HFF-Myc (cell line): ENCODE measurements at regions not wholly inside any gene's neighbourhood (a gene's known extent, or its start where the extent isn't known, plus 50 kb on each side); places are given as distances from the start of the nearest gene placed in this dataset.

ENCODE experiments used
- DNase-seq: peaks from one replicate; pipeline ENCODE4 v3.0.0-alpha.2; 2011; ENCODE audit warnings: low read depth; ENCODE audit errors: extremely low read depth
- H3K4me3 ChIP-seq: replicated peaks from 2 replicates; pipeline ENCODE4 v1.5.1; 2011; ENCODE audit warnings: low read depth, mild to moderate bottlenecking, control low read depth, low read length
- CTCF ChIP-seq: IDR thresholded peaks from 2 replicates; pipeline ENCODE4 v1.5.1; 2012; ENCODE audit warnings: mild to moderate bottlenecking, low read depth, low read length, control low read depth; ENCODE audit errors: missing control alignments

- no peak overlapping the region for H3K4me3 ChIP-seq
- no peak for DNase-seq
- no peak for TF ChIP-seq CTCF
Observed at GRCh38 chr11:19567996-19568395, 144.6 kb upstream of the NAV2 start.

- no peak for DNase-seq
- H3K4me3 ChIP-seq: no peak overlapping the region
- no peak for TF ChIP-seq CTCF
Observed at GRCh38 chr11:19566583-19567379, 145.9 kb upstream of the NAV2 start.

DNA sequence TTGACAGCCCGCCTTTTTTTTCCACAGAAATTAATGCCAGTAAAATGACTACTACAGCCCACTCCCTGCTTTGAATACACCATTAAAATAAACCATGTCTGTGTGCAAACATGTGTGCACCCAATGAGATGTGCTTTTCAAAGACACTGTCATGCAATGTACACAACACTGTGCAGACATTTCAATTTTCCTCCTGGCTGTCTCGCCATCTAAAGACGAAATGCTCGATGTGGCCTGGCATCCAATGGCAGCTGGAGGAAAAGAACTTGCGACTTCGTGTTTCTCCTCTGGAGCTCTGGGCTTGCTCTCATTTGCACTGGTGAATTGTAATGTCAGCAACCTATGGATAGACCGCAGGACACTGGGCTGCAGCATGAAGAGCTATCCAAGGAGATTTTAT is 147.0 kb upstream of the NAV2 start:
- no peak for TF ChIP-seq CTCF
- H3K4me3 ChIP-seq: no peak overlapping the region
- no peak for DNase-seq

- DNase-seq: no peak
- TF ChIP-seq CTCF: no peak
- H3K4me3 ChIP-seq: no peak overlapping the region
Observed at GRCh38 chr11:19562156-19562555, 150.5 kb upstream of the NAV2 start.

DNA sequence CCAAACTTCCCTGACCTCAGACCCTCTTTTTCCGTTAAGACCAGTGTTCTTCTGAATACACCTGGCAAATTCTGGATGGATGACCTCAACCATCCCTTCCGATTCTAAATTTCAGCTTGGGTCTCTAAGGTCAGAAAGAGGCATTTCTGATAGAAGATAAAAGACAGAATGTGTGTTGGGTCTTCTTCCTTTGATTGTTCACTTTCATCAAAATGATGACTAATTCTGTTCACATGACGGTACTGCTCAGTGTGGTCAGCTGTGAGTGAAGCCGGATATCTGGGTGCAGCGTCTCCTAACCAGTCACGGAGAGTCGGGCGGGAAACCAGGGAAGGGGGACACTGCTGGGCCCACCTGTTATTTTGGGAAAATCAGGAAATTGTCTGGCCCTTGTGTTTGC is 151.6 kb upstream of the NAV2 start:
- DNase-seq: no peak
- no peak overlapping the region for H3K4me3 ChIP-seq
- no peak for TF ChIP-seq CTCF

- no peak for TF ChIP-seq CTCF
- no peak for DNase-seq
- no peak overlapping the region for H3K4me3 ChIP-seq
Observed at GRCh38 chr11:19560156-19560555, 152.5 kb upstream of the NAV2 start.

DNA sequence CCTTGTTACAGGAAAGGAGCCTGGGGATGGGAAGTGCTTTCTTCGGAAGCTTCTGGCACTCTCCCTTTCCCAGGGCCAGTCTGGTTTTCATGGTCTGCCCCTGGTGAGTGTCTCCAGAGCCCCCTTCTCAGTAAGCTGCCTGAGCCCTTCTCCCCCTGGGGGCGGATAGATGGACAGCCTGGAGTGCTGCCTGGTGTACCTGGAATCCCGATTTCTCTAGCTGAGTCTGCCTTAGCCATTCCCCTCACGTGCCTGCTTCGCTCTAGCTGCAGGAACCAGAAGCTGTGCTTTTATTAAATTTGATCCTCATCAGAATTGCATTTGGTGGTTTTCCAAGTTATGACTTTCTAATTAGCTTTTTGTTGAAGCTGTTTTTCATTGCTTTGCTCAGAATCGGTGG is 152.9 kb upstream of the NAV2 start:
- no peak overlapping the region for H3K4me3 ChIP-seq
- no peak for DNase-seq

More for the DNA sequence above, 152.9 kb upstream of the NAV2 start:
- TF ChIP-seq CTCF: no peak
